ENCODE measurements at regions not wholly inside any gene's neighbourhood (a gene's known extent, or its start where the extent isn't known, plus 50 kb on each side); places are given as distances from the start of the nearest gene placed in this dataset.
"Not testable (repeated sequence)": the region's sequence is repeated elsewhere in the genome, so short reads cannot be mapped to it uniquely, and the experiment has no call there.

DNA sequence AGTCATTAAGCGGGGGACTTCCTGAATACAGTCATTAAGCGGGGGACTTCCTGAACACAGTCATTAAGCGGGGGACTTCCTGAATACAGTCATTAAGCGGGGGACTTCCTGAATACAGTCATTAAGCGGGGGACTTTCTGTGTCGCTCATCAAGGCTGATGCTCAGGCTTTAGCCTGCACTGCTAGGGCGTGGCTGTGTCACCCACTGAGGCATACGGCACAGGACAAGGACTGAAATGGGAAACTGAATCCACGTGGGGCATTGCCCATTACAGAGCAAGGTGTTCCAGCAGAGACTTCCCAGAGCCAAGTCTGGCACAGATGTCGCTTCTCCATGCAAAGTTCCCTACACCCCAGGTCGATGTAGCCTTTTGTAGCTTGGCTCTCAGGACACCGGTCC is 89.9 kb upstream of the FRMD1 start:
- TF ChIP-seq CTCF, POLR2A (IDR thresholded peaks at IDR 0.05): not testable (repeated sequence)

Measured in testis (tissue), 2 donors.